ENCODE measurements at regions not wholly inside any gene's neighbourhood (a gene's known extent, or its start where the extent isn't known, plus 50 kb on each side); places are given as distances from the start of the nearest gene placed in this dataset.

DNA sequence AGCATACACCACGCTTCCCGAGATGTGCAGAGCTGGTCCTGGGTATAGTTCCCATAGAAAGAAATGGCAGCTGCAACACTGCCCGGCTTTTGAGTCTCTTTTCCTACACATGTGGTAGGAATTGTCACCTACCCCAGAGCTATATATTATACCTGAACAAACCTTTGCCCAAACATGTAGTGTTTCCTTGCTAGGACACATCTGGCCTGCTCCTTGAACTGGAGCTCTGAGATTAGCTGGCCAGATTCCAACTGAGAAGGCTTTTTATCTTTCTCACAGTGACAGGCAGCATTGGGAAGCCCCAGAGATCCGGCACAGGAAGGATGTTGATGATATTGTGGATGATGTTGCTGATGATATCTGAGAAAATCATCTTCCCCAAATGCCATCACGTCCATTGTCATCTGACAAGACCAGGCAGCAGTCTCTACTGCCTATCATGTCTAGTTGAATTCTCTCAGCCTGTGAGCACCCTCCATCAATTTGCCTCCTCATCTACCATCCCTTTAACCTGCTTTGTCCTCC, 115.0 kb upstream of the SMYD2 start:
- intact Hi-C loops (cut with micrococcal nuclease; ENCODE audit: unreplicated experiment) (no loop called here), in situ Hi-C loops (cut with MboI) (no loop called here)
- H3K79me2 ChIP-seq (ENCODE audit: control insufficient read depth, insufficient read depth, low read length): no peaks in the 10 kb centered on the region
- no peaks in the 10 kb centered on the region for H3K36me3 ChIP-seq (ENCODE audit: control insufficient read depth in 2 of 2, insufficient read depth in 2 of 2, low read length in 1 of 2)
- RAD21 ChIA-PET (ENCODE audit: unreplicated experiment): no interaction called here
- H4K20me1 ChIP-seq (ENCODE audit: control insufficient read depth, insufficient read depth): no peaks in the 10 kb centered on the region
- no peaks in the 10 kb centered on the region for H3K9me3 ChIP-seq (replicated peaks; ENCODE audit: control insufficient read depth, insufficient read depth, low read length)
- no peak for TF ChIP-seq MTA3 (IDR thresholded peaks at IDR 0.05; ENCODE audit: borderline replicate concordance, low read length)
- TF ChIP-seq SUZ12 (IDR thresholded peaks at IDR 0.05; ENCODE audit: unreplicated experiment): no peak
- no peak for TF ChIP-seq NR2C1 (IDR thresholded peaks at IDR 0.05)
- CTCF ChIA-PET: no interaction called here
- no peak overlapping the region for H3K4me2 ChIP-seq (ENCODE audit: control insufficient read depth, insufficient read depth)
- FAIRE-seq (no peak), DNase-seq (ENCODE audit: low read depth, low spot score) (no peak), ATAC-seq (no peak)
- H3K4me3 ChIP-seq: no peak overlapping the region
- H2AFZ ChIP-seq (ENCODE audit: control insufficient read depth, low read depth, low read length): no peak overlapping the region
- no peak overlapping the region for H3K27ac ChIP-seq (ENCODE audit: control insufficient read depth, insufficient read depth)
- 21% methylated on average over 5 of the region's 5 CpGs for WGBS (ENCODE audit: insufficient coverage, insufficient replicate concordance, low lambda C conversion rate, missing lambda C conversion rate)
- POLR2A ChIA-PET: interaction anchor here (0.5 kb wide), 1 partner anchor 18 kb away, joined by 5 read pairs; no protein-coding TSS in a partner anchor
- BruUV-seq (replicated peaks): no TSS peak
- no peak overlapping the region for H3K9ac ChIP-seq (ENCODE audit: control insufficient read depth, insufficient read depth, low read length)
- H3K4me1 ChIP-seq (ENCODE audit: control insufficient read depth, insufficient read depth, low read length): no peaks in the 10 kb centered on the region
- no peaks in the 10 kb centered on the region for H3K27me3 ChIP-seq (replicated peaks in 1 of 2; ENCODE audit: control insufficient read depth in 2 of 2, insufficient read depth in 2 of 2, low read length in 1 of 2)
- SMC1A ChIA-PET (ENCODE audit: uncharacterized antibody, unreplicated experiment): no interaction called here

DNA sequence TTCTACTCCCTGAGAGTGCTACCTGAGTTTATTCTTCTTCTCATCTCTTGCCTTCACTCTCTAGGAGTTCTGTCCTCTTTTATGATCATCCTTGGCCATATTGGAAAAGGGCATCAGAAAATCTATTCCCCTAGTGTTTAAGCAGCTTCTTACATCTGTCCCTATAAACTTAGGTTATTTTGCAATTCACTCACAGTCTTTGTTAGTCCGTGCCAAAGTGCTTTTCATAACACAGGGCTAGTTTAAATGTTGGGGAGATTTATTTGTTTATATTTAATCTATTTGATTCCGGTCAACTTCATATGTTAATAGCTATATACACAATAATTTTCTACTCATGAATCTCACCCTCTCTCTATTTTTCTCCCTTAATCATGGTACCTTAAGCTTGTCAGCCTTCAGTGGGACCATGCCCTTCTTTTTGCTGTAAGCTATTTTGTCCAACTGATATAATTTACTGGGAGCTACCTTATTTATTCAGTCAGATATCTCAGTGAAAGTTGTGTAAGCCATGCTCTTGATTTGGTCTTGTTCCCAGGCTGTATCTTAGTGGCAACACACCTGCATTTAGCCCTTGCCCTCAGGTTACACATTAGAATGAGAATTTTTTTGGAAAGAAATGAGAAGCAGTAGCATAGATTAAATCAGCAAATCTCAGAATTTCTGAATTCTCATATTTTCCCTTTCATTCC, 106.3 kb upstream of the SMYD2 start:
- H3K27ac ChIP-seq (ENCODE audit: control insufficient read depth, insufficient read depth): no peak overlapping the region
- no peak overlapping the region for H3K4me2 ChIP-seq (ENCODE audit: control insufficient read depth, insufficient read depth)
- no peaks in the 10 kb centered on the region for H3K79me2 ChIP-seq (ENCODE audit: control insufficient read depth, insufficient read depth, low read length)
- no peaks in the 10 kb centered on the region for H4K20me1 ChIP-seq (ENCODE audit: control insufficient read depth, insufficient read depth)
- FAIRE-seq (no peak), ATAC-seq (no peak), DNase-seq (ENCODE audit: low read depth, low spot score) (no peak)
- CTCF ChIA-PET: interaction anchor here (0.8 to 1.5 kb wide), 2 partner anchors 10 to 154 kb away, joined by 3 read pairs; no protein-coding TSS in a partner anchor
- no peak overlapping the region for H3K4me3 ChIP-seq
- SMC1A ChIA-PET (ENCODE audit: uncharacterized antibody, unreplicated experiment): no interaction called here
- RAD21 ChIA-PET (ENCODE audit: unreplicated experiment): interaction anchor here (0.6 kb wide), 1 partner anchor 151 kb away, joined by 3 read pairs; no protein-coding TSS in a partner anchor
- in situ Hi-C loops (cut with MboI) (no loop called here), intact Hi-C loops (cut with micrococcal nuclease; ENCODE audit: unreplicated experiment) (no loop called here)
- no TSS peak for BruUV-seq (replicated peaks)
- H3K36me3 ChIP-seq (ENCODE audit: control insufficient read depth in 2 of 2, insufficient read depth in 2 of 2, low read length in 1 of 2): no peaks in the 10 kb centered on the region
- POLR2A ChIA-PET: no interaction called here
- H3K9me3 ChIP-seq (replicated peaks; ENCODE audit: control insufficient read depth, insufficient read depth, low read length): no peaks in the 10 kb centered on the region
- no peak overlapping the region for H3K9ac ChIP-seq (ENCODE audit: control insufficient read depth, insufficient read depth, low read length)
- H3K4me1 ChIP-seq (ENCODE audit: control insufficient read depth, insufficient read depth, low read length): no peaks in the 10 kb centered on the region
- no peak overlapping the region for H2AFZ ChIP-seq (ENCODE audit: control insufficient read depth, low read depth, low read length)
- no peaks in the 10 kb centered on the region for H3K27me3 ChIP-seq (replicated peaks in 1 of 2; ENCODE audit: control insufficient read depth in 2 of 2, insufficient read depth in 2 of 2, low read length in 1 of 2)
- 20% methylated on average over 2 of the region's 2 CpGs for WGBS (ENCODE audit: insufficient coverage, insufficient replicate concordance, low lambda C conversion rate, missing lambda C conversion rate)
- no peak for TF ChIP-seq CHD1 (IDR thresholded peaks at IDR 0.05; ENCODE audit: low read depth, low read length)
- no peak for TF ChIP-seq CEBPB (IDR thresholded peaks at IDR 0.05; ENCODE audit: borderline replicate concordance in 1 of 2, low read depth in 2 of 2, low read length in 2 of 2)
- no peak for TF ChIP-seq STAT1 (conservative IDR thresholded peaks at IDR 0.05)
- no peak for TF ChIP-seq NBN (IDR thresholded peaks at IDR 0.05)
- no peak for TF ChIP-seq BMI1 (IDR thresholded peaks at IDR 0.05; ENCODE audit: borderline replicate concordance)
- TF ChIP-seq NFIC (IDR thresholded peaks at IDR 0.05; ENCODE audit: low read depth, low read length): no peak
- TF ChIP-seq YY1 (IDR thresholded peaks at IDR 0.05; ENCODE audit: low read depth, low read length): no peak
- no peak for TF ChIP-seq ZSCAN29 (IDR thresholded peaks at IDR 0.05)
- no peak for TF ChIP-seq ATF3 (IDR thresholded peaks at IDR 0.05; ENCODE audit: borderline replicate concordance, extremely low read depth, low read depth, low read length)
- TF ChIP-seq RB1 (IDR thresholded peaks at IDR 0.05; ENCODE audit: borderline replicate concordance): no peak
- TF ChIP-seq, protein P1, sequence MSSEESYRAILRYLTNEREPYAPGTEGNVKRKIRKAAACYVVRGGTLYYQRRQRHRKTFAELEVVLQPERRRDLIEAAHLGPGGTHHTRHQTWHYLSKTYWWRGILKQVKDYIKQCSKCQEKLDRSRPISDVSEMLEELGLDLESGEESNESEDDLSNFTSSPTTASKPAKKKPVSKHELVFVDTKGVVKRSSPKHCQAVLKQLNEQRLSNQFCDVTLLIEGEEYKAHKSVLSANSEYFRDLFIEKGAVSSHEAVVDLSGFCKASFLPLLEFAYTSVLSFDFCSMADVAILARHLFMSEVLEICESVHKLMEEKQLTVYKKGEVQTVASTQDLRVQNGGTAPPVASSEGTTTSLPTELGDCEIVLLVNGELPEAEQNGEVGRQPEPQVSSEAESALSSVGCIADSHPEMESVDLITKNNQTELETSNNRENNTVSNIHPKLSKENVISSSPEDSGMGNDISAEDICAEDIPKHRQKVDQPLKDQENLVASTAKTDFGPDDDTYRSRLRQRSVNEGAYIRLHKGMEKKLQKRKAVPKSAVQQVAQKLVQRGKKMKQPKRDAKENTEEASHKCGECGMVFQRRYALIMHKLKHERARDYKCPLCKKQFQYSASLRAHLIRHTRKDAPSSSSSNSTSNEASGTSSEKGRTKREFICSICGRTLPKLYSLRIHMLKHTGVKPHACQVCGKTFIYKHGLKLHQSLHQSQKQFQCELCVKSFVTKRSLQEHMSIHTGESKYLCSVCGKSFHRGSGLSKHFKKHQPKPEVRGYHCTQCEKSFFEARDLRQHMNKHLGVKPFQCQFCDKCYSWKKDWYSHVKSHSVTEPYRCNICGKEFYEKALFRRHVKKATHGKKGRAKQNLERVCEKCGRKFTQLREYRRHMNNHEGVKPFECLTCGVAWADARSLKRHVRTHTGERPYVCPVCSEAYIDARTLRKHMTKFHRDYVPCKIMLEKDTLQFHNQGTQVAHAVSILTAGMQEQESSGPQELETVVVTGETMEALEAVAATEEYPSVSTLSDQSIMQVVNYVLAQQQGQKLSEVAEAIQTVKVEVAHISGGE (CRISPR knock-in tag; IDR thresholded peaks at IDR 0.05): no peak
- no peak for TF ChIP-seq CREB1 (IDR thresholded peaks at IDR 0.05; ENCODE audit: low read depth)

Data from GM12878 (cell line).